HEK293 (cell line): ENCODE measurements at regions not wholly inside any gene's neighbourhood (a gene's known extent, or its start where the extent isn't known, plus 50 kb on each side); places are given as distances from the start of the nearest gene placed in this dataset.

Experiments
- CTCF ChIA-PET: fragments of 350-600 bp; formaldehyde crosslinking; extraction: SDS; loops from one replicate; lab custom pipeline; 2021; ENCODE audit warnings: antibody characterized with exemption; lab: Yijun Ruan, JAX
- POLR2A ChIA-PET: fragments of 300-600 bp; formaldehyde crosslinking; extraction: SDS; loops from one replicate; lab custom pipeline; 2020; ENCODE audit warnings: antibody characterized with exemption, inconsistent platforms; lab: Yijun Ruan, JAX
- H3K27ac ChIP-seq: fragments of 200-500 bp; sonication (Bioruptor generic); 2 replicates; pipeline ENCODE4 v1.5.1; 2014; ENCODE audit warnings: low read depth, low read length, control low read depth, inconsistent platforms; ENCODE audit errors: extremely low read depth
- H3K36me3 ChIP-seq, 2 experiments: fragments of 200-500 bp in 1 of 2; sonication (Bioruptor generic) in 1 of 2; 1 replicate in 1 of 2; 2 replicates in 1 of 2; pipeline ENCODE4 v1.5.1; 2014 to 2017; ENCODE audit warnings: inconsistent platforms in 2 of 2, low read length in 2 of 2; ENCODE audit not compliant: control insufficient read depth in 2 of 2, insufficient read depth in 1 of 2
- H3K4me1 ChIP-seq: fragments of 200-500 bp; sonication (Bioruptor generic); 2 replicates; pipeline ENCODE4 v1.5.1; 2014; ENCODE audit warnings: mild to moderate bottlenecking, low read length, inconsistent platforms; ENCODE audit not compliant: control insufficient read depth, insufficient read depth
- H3K4me3 ChIP-seq: 2 replicates; pipeline ENCODE4 v1.5.1; 2011; ENCODE audit warnings: low read depth, mild to moderate bottlenecking, control low read depth, low read length, moderate library complexity
- H3K9me3 ChIP-seq: fragments of 200-500 bp; sonication (Bioruptor generic); 2 replicates; pipeline ENCODE4 v1.5.1; 2014; ENCODE audit warnings: low read depth, low read length, inconsistent platforms; ENCODE audit not compliant: control insufficient read depth, insufficient read depth
- BCL11A ChIP-seq: fragments of 450-650 bp; formaldehyde crosslinking; IDR thresholded peaks from 2 replicates; pipeline ENCODE4 v1.5.1; 2016; ENCODE audit warnings: low read depth, missing biosample characterization, missing genetic modification characterization
- EGR2 ChIP-seq: fragments of 450-650 bp; formaldehyde crosslinking; IDR thresholded peaks from 2 replicates; pipeline ENCODE4 v1.5.1; 2016; ENCODE audit warnings: low read depth, missing biosample characterization, missing genetic modification characterization
- ELK4 ChIP-seq: IDR thresholded peaks from 2 replicates; pipeline ENCODE4 v1.6.1; 2011; ENCODE audit warnings: mild to moderate bottlenecking, low read depth, low read length, borderline replicate concordance
- IKZF3 ChIP-seq: fragments of 450-650 bp; IDR thresholded peaks from 2 replicates; pipeline ENCODE4 v1.5.0; 2018; ENCODE audit warnings: missing biosample characterization, mild to moderate bottlenecking, missing genetic modification characterization, moderate library complexity
- SALL2 ChIP-seq: fragments of 450-650 bp; formaldehyde crosslinking; IDR thresholded peaks from 2 replicates; pipeline ENCODE4 v1.5.0; 2017; ENCODE audit warnings: missing biosample characterization, mild to moderate bottlenecking, missing genetic modification characterization, borderline replicate concordance
- ZBTB17 ChIP-seq: fragments of 450-650 bp; formaldehyde crosslinking; IDR thresholded peaks from 2 replicates; pipeline ENCODE4 v1.5.1; 2016; ENCODE audit warnings: missing biosample characterization, missing genetic modification characterization
- ZNF112 ChIP-seq: fragments of 450-650 bp; formaldehyde crosslinking; IDR thresholded peaks from 2 replicates; pipeline ENCODE4 v1.5.0; 2017; ENCODE audit warnings: missing biosample characterization, missing genetic modification characterization
- ZNF148 ChIP-seq: fragments of 450-650 bp; formaldehyde crosslinking; IDR thresholded peaks from 2 replicates; pipeline ENCODE4 v1.5.0; 2017; ENCODE audit warnings: missing biosample characterization, missing genetic modification characterization, borderline replicate concordance
- ZNF2 ChIP-seq: fragments of 450-650 bp; formaldehyde crosslinking; IDR thresholded peaks from 2 replicates; pipeline ENCODE4 v1.5.1; 2016; ENCODE audit warnings: missing biosample characterization, missing genetic modification characterization
- ZNF248 ChIP-seq: fragments of 450-650 bp; formaldehyde crosslinking; IDR thresholded peaks from 2 replicates; pipeline ENCODE4 v1.5.1; 2017; ENCODE audit warnings: missing biosample characterization, missing genetic modification characterization
- ZNF302 ChIP-seq: fragments of 450-650 bp; formaldehyde crosslinking; IDR thresholded peaks from 2 replicates; pipeline ENCODE4 v1.5.1; 2016; ENCODE audit warnings: missing biosample characterization, missing genetic modification characterization, low read depth
- ZNF366 ChIP-seq: fragments of 450-650 bp; formaldehyde crosslinking; conservative IDR thresholded peaks from 2 replicates; pipeline ENCODE4 v1.5.1; 2016; ENCODE audit warnings: missing biosample characterization, missing genetic modification characterization
- ZNF433 ChIP-seq: fragments of 450-650 bp; formaldehyde crosslinking; IDR thresholded peaks from 2 replicates; pipeline ENCODE4 v1.5.1; 2016; ENCODE audit warnings: missing biosample characterization, missing genetic modification characterization, low read depth
- ZNF629 ChIP-seq: fragments of 450-650 bp; formaldehyde crosslinking; IDR thresholded peaks from 2 replicates; pipeline ENCODE4 v1.5.1; 2017; ENCODE audit warnings: missing biosample characterization, missing genetic modification characterization
- ZNF645 ChIP-seq: fragments of 450-650 bp; formaldehyde crosslinking; IDR thresholded peaks from 2 replicates; pipeline ENCODE4; 2016; ENCODE audit warnings: missing biosample characterization, missing genetic modification characterization
- ZNF701 ChIP-seq: fragments of 450-650 bp; formaldehyde crosslinking; IDR thresholded peaks from 2 replicates; pipeline ENCODE4 v1.5.1; 2016; ENCODE audit warnings: missing biosample characterization, missing genetic modification characterization
- ZSCAN5A ChIP-seq: fragments of 450-650 bp; formaldehyde crosslinking; IDR thresholded peaks from 2 replicates; pipeline ENCODE4 v1.5.1; 2016; ENCODE audit warnings: missing biosample characterization, missing genetic modification characterization
- TF ChIP-seq, protein P1 (sequence below): fragments of 450-650 bp; IDR thresholded peaks from 2 replicates; pipeline ENCODE4 v1.5.1; 2018; ENCODE audit warnings: missing biosample characterization, missing genetic modification characterization
- TF ChIP-seq, protein P2 (sequence below): fragments of 450-650 bp; formaldehyde crosslinking; IDR thresholded peaks from 2 replicates; pipeline ENCODE4 v1.5.1; 2016; ENCODE audit warnings: missing biosample characterization, missing genetic modification characterization

GRCh38 chr16:52113533-52114183, 433.3 kb downstream of the TOX3 start:
- H3K9me3 ChIP-seq: no peaks in the 10 kb centered on the region
- CTCF ChIA-PET: interaction anchor here (0.6 kb wide), 1 partner anchor 1354 kb away, joined by 5 read pairs; no protein-coding TSS in a partner anchor

More at GRCh38 chr16:52113533-52114183, 433.3 kb downstream of the TOX3 start:
- POLR2A ChIA-PET: interaction anchor here (0.7 kb wide), 1 partner anchor 732 kb away, joined by 3 read pairs; no protein-coding TSS in a partner anchor
- TF ChIP-seq ZBTB17 (tag by site-specific recombination) (no peak), ZSCAN5A (tag by site-specific recombination) (no peak), ZNF148 (tag by site-specific recombination) (no peak), ZNF248 (tag by site-specific recombination) (no peak), ZNF302 (tag by site-specific recombination) (no peak), ZNF645 (tag by site-specific recombination) (no peak), ZNF629 (tag by site-specific recombination) (no peak), EGR2 (no peak), SALL2 (no peak), ZNF701 (tag by site-specific recombination) (no peak), ZNF433 (tag by site-specific recombination) (no peak), IKZF3 (no peak), ELK4 (no peak), ZNF366 (tag by site-specific recombination) (no peak), ZNF2 (tag by site-specific recombination) (no peak), ZNF112 (no peak), BCL11A (tag by site-specific recombination) (no peak)
- TF ChIP-seq, protein P1, sequence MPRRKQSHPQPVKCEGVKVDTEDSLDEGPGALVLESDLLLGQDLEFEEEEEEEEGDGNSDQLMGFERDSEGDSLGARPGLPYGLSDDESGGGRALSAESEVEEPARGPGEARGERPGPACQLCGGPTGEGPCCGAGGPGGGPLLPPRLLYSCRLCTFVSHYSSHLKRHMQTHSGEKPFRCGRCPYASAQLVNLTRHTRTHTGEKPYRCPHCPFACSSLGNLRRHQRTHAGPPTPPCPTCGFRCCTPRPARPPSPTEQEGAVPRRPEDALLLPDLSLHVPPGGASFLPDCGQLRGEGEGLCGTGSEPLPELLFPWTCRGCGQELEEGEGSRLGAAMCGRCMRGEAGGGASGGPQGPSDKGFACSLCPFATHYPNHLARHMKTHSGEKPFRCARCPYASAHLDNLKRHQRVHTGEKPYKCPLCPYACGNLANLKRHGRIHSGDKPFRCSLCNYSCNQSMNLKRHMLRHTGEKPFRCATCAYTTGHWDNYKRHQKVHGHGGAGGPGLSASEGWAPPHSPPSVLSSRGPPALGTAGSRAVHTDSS: no peak
- TF ChIP-seq, protein P2, sequence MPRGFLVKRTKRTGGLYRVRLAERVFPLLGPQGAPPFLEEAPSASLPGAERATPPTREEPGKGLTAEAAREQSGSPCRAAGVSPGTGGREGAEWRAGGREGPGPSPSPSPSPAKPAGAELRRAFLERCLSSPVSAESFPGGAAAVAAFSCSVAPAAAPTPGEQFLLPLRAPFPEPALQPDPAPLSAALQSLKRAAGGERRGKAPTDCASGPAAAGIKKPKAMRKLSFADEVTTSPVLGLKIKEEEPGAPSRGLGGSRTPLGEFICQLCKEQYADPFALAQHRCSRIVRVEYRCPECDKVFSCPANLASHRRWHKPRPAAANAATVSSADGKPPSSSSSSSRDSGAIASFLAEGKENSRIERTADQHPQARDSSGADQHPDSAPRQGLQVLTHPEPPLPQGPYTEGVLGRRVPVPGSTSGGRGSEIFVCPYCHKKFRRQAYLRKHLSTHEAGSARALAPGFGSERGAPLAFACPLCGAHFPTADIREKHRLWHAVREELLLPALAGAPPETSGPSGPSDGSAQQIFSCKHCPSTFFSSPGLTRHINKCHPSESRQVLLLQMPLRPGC (tag by site-specific recombination): no peak
- Histone ChIP-seq H3K4me1 (no peaks in the 10 kb centered on the region), H3K36me3 (no peaks in the 10 kb centered on the region), H3K27ac (no peak overlapping the region), H3K4me3 (no peak overlapping the region)
